ENCODE measurements at regions not wholly inside any gene's neighbourhood (a gene's known extent, or its start where the extent isn't known, plus 50 kb on each side); places are given as distances from the start of the nearest gene placed in this dataset.

- Histone ChIP-seq H3K9me3 (no peaks in the 10 kb centered on the region), H3K4me3 (no peak overlapping the region), H3K36me3 (ENCODE audit: low read depth) (no peaks in the 10 kb centered on the region), H3K4me1 (ENCODE audit: low read depth) (no peaks in the 10 kb centered on the region)
- TF ChIP-seq, protein P1, sequence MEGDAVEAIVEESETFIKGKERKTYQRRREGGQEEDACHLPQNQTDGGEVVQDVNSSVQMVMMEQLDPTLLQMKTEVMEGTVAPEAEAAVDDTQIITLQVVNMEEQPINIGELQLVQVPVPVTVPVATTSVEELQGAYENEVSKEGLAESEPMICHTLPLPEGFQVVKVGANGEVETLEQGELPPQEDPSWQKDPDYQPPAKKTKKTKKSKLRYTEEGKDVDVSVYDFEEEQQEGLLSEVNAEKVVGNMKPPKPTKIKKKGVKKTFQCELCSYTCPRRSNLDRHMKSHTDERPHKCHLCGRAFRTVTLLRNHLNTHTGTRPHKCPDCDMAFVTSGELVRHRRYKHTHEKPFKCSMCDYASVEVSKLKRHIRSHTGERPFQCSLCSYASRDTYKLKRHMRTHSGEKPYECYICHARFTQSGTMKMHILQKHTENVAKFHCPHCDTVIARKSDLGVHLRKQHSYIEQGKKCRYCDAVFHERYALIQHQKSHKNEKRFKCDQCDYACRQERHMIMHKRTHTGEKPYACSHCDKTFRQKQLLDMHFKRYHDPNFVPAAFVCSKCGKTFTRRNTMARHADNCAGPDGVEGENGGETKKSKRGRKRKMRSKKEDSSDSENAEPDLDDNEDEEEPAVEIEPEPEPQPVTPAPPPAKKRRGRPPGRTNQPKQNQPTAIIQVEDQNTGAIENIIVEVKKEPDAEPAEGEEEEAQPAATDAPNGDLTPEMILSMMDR (IDR thresholded peaks at IDR 0.05) = no peak
- DNase-seq (no peak), ATAC-seq (no peak)
- intact Hi-C loops (cut with DNase I, micrococcal nuclease) = no loop called here
These were observed 134.1 kb upstream of the C1GALT1 start for GRCh38 chr7:7048213-7048612.

DNA sequence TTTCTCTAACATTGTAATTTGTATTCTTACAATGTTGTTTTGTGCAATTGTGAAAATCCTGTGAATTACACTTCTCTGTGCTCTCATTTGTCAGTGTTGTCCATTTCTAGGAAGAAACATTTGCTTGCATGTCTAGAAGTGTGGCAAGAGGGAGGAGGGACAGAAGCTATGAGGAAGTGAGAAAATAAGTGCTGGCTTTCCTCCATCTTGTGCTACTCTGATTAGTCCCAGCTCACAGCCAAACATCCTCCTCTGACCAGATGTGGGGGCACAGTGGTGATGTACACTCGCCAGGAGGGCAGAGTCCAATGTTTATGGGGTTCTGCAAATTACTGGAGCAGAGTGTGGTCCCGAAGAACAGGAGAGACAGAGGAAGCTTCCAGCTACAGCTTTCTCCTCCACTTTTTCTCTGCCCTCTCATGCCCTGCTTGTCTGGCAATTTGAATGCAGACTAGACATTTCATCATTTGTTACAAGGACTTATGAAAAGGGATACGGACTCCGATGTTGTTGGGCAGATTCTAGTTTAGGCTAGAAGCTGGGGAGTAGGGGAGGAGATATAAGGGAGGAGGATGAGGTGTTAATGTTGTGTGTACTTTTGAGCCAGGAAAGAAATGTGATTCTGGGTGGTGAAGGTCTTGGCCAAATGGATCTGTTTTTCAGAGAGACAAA lies 131.0 kb upstream of the C1GALT1 start:
- Histone ChIP-seq H3K4me3 (no peak overlapping the region), H3K4me1 (ENCODE audit: low read depth) (no peaks in the 10 kb centered on the region), H3K36me3 (ENCODE audit: low read depth) (no peaks in the 10 kb centered on the region), H3K9me3 (no peaks in the 10 kb centered on the region)
- TF ChIP-seq, protein P1 (IDR thresholded peaks at IDR 0.05) = no peak
- ATAC-seq = peak; percentile 93
- intact Hi-C loops (cut with DNase I, micrococcal nuclease) = no loop called here
- DNase-seq = peak in 2 of 3 donors; percentile 43 to 45

- no peaks in the 10 kb centered on the region for H3K9me3 ChIP-seq
- no peak for ATAC-seq
These were observed 128.0 kb upstream of the C1GALT1 start for GRCh38 chr7:7054252-7054830.

DNA sequence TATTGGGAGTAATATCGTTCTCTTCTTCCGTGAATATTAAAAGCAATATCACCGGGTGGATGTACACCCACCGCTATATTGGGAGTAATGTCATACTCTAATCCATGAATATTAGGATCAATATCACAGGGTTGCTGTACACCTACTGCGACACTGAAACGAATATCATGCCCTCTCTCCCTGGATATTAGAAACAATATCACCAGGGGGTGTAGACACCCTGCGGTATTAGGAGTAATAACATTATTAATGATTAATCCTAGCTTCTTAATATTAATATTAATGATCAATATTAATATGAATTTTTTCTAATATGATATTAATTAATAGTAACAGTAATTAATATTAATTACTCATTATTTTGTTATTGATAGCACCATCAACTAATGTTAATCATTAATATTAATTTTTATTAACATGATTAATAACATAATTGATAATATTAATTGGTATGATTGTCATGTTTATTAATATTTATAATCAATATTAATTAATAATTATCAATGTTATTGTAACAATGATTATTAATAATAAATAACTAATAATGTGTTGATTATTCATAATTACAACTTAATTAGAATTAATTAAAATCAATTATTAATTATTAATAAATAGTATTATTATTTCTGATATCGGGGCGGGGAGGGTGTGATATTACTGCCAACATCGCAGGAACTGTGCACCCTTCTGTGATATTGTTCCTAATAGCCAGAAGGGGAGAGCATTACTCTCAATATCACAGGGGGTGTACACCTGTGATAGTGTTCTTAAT lies 121.3 kb upstream of the C1GALT1 start:
- ATAC-seq (no peak), DNase-seq (no peak)
- intact Hi-C loops (cut with DNase I, micrococcal nuclease) = no loop called here

More at GRCh38 chr7:7054252-7054830, 128.0 kb upstream of the C1GALT1 start:
- Histone ChIP-seq H3K4me3 (no peak overlapping the region), H3K4me1 (ENCODE audit: low read depth) (no peaks in the 10 kb centered on the region), H3K36me3 (ENCODE audit: low read depth) (no peaks in the 10 kb centered on the region)
- TF ChIP-seq, protein P1 (IDR thresholded peaks at IDR 0.05) = no peak
- DNase-seq = no peak
- intact Hi-C loops (cut with DNase I, micrococcal nuclease) = no loop called here

GRCh38 chr7:7077945-7078344 lies 104.4 kb upstream of the C1GALT1 start:
- TF ChIP-seq, protein P1 (IDR thresholded peaks at IDR 0.05) = no peak
- no peaks in the 10 kb centered on the region for H3K4me1 ChIP-seq (ENCODE audit: low read depth)
- ATAC-seq (no peak), DNase-seq (no peak)
- no peaks in the 10 kb centered on the region for H3K36me3 ChIP-seq (ENCODE audit: low read depth)
- intact Hi-C loops (cut with DNase I, micrococcal nuclease) = no loop called here
- no peaks in the 10 kb centered on the region for H3K9me3 ChIP-seq
- no peak overlapping the region for H3K4me3 ChIP-seq

More for the DNA sequence above, 121.3 kb upstream of the C1GALT1 start:
- Histone ChIP-seq H3K36me3 (ENCODE audit: low read depth) (no peaks in the 10 kb centered on the region), H3K4me3 (no peak overlapping the region), H3K9me3 (no peaks in the 10 kb centered on the region), H3K4me1 (ENCODE audit: low read depth) (no peaks in the 10 kb centered on the region)
- TF ChIP-seq, protein P1 (IDR thresholded peaks at IDR 0.05) = no peak

All from mucosa of descending colon (tissue), 3 donors.